Stimulated activated CD4-positive, alpha-beta T cell treated with anti-CD3 and anti-CD28 coated beads, Interleukin-4, amount 100 ng/mL, for 24 hours (primary cell): ENCODE measurements at regions not wholly inside any gene's neighbourhood (a gene's known extent, or its start where the extent isn't known, plus 50 kb on each side); places are given as distances from the start of the nearest gene placed in this dataset.
"Not testable (repeated sequence)": the region's sequence is repeated elsewhere in the genome, so short reads cannot be mapped to it uniquely, and the experiment has no call there.

Source experiments
- DNase-seq: peaks from one replicate; pipeline ENCODE4 v3.0.0-alpha.2; 2020

GRCh38 chr2:44051593-44052347, 56.0 kb upstream of the LRPPRC start:
- DNase-seq, result no peak

DNA sequence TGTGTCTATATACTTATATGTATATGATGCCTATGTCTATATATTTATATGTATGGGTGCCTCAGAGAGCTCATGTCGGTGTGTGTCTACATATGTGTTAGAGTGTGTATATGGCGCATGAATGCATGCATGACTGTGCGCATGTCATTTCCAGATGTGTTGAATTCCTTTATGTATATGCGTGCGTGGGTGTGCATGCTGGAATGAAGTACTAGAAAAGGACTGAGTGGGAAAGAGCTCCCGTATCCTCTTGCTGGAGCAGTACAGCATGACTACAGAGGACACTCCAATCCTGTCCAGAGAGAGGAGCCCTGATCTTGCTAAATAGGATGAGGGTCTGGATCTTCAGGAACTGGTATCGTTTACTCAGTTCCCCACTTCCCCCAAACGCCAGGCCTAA, 56.8 kb upstream of the LRPPRC start:
- no peak for DNase-seq

GRCh38 chr2:44053052-44053451, 57.3 kb upstream of the LRPPRC start:
- no peak for DNase-seq

DNA sequence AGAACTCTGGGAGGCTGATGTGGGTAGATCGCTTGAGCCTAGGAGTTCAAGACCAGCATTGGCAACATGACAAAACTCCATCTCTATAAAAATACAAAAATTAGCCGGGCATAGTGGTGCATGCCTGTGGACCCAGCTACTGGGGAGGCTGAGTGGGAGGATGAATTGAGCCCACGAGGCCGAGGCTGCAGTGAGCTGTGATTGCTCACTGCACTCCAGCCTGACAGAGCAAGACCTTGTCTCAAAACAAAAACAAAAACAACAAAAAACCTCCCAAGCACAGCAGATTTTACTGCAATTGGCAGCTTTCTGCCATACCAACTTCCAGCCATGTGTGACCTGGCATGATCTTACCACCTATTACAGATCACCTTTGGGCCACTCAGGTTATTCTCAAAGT, 57.7 kb upstream of the LRPPRC start:
- no peak for DNase-seq

DNA sequence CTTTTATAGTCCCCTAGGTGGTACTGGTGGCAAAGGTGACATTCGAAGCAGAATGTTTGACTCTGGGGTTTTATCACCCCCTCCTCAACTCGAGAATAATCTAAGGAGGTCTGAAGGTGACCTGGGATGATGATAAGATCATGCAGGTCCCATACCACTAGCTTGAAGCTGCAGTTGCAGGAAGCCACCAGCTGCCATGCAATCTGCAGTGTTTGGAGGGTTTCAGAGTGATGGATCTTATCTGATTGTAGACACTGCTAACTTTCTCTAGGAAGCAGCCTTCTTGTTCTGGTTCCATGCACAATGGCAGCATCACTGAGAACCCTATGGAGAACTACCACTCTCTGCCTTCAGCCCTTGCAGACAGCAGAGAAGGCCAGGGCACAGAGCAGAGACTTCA, 59.4 kb upstream of the LRPPRC start:
- no peak for DNase-seq

GRCh38 chr2:44055664-44056063, 59.9 kb upstream of the LRPPRC start:
- DNase-seq, result no peak

DNA sequence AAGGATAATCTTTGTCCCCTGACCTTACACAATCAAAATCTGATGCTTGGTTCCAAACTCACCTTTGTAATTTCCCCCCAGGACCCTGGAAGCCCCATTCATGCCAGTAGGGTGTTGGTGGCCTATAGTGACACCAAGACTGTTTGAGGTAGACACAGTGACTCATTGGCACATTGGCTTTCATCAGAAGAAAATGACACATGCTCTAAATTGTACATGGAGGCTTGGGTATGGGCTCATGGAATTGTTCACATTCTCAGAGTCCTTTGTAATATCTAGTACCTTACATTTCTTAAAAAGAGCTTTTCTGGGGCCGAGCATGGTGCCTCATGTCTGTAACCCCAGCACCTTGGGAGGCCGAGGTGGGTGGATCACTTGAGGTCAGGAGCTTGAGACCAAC, 61.2 kb upstream of the LRPPRC start:
- no peak for DNase-seq

GRCh38 chr2:44060286-44060685, 64.5 kb upstream of the LRPPRC start:
- DNase-seq, result not testable (repeated sequence)

- DNase-seq, result no peak
These were observed 65.2 kb upstream of the LRPPRC start for GRCh38 chr2:44060990-44061389.

DNA sequence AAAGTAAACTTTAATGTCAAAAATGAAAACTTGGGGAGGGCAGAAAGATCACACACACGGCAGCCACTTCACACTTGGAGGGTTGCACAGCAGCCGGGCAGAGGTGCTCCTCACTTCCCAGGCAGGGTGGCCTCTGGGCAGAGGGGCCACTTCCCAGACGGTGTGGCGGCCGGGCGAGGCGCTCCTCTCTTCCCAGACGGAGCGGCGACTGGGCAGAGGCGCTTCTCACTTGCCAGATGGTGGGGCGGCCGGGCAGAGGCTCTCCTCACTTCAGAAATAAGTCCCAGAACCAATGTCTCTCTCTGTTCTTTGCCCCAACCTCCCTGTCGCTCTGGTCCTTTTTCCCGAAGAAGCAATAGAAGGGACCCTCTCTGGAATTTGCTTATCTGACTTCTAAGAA, 65.7 kb upstream of the LRPPRC start:
- DNase-seq, result no peak

GRCh38 chr2:44061876-44062275, 66.1 kb upstream of the LRPPRC start:
- DNase-seq, result no peak

- DNase-seq, result no peak
These were observed 67.2 kb upstream of the LRPPRC start for GRCh38 chr2:44063033-44063432.

GRCh38 chr2:44064281-44064680, 68.5 kb upstream of the LRPPRC start:
- not testable (repeated sequence) for DNase-seq

DNA sequence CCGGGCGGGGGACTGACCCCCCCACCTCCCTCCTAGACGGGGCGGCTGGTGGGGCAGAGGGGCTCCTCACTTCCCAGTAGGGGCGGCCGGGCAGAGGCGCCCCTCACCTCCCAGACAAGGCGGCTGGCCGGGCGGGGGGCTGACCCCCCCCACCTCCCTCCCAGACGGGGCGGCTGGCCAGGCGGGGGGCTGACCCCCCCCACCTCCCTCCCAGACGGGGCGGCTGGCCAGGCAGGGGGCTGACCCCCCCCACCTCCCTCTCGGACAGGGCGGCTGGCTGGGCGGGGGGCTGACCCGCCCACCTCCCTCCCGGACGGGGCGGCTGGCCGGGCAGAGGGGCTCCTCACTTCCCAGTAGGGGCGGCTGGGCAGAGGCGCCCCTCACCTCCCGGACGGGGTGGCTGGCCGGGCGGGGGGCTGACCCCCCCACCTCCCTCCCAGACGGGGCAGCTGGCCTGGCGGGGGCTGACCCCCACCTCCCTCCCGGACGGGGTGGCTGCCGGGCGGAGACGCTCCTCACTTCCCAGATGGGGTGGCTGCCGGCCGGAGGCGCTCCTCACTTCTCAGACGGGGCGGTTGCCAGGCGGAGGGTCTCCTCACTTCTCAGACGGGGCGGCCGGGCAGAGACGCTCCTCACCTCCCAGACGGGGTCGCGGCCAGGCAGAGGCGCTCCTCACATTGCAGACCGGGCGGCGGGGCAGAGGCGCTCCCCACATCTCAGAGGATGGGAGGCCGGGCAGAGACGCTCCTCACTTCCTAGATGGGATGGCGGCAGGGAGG, 71.4 kb upstream of the LRPPRC start:
- not testable (repeated sequence) for DNase-seq

- not testable (repeated sequence) for DNase-seq
These were observed 72.0 kb upstream of the LRPPRC start for GRCh38 chr2:44067791-44068181.

DNA sequence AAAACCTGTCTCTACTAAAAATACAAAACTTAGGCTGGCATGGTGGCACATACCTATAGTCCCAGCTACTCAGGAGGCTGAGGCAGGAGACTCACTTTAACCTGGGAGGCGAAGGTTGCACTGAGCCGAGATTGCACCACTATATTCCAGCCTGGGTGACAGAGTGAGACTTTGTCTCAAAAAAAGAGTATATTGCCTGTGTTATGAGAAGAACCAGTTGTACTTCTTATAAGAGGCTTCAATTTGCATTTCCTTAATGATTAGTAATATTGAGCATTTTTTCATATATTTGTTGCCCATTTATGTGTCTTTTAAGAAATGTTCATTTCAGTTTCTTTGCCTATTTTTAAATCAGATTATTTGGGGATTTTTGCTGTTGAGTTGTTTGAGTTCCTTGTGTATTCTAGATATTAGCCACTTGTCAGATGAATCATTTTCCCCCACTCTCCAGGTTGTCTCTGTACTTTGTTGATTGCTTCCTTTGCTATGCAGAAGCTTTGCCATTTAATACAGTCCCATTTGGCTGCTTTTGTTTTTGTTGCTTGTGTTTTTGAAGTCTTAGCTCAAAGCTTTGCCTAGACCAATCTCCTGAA, 75.8 kb upstream of the LRPPRC start:
- DNase-seq, result no peak

DNA sequence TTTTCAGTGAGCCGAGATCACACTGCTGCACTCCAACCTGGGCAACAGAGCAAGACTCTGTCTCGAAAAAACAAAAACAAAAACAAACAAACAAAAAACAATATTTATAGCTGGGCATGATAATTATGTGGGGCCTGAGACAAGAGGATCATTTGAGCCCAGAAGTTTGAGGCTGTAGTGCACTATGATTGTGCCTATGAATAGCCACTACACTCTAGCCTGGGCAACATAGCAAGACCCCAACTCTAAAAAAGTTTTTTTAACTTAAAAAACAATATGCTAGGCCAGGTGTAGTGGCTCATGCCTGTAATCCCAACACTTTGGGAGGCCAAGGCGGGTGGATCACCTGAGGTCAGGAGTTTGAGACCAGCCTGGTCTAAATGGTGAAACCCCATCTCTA, 77.9 kb upstream of the LRPPRC start:
- DNase-seq, result not testable (repeated sequence)

DNA sequence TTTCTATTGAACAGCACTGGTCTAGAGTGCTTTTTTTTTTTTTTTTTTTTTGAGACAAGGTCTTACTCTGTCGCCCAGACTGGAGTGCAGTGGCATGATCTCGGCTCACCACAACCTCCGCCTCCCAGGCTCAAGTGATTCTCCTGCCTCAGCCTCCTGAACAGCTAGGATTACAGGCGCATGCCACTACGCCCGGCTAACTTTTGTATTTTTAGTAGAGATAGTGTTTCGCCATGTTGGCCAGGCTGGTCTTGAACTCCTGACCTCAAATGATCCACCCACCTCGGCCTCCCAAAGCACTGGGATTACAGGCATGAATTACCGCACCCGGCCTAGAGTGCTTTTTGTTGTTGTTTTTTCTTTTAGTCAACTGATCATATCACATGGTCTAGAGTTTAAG, 79.0 kb upstream of the LRPPRC start:
- DNase-seq, result not testable (repeated sequence)

- no peak for DNase-seq
These were observed 79.8 kb upstream of the LRPPRC start for GRCh38 chr2:44075541-44075940.

DNA sequence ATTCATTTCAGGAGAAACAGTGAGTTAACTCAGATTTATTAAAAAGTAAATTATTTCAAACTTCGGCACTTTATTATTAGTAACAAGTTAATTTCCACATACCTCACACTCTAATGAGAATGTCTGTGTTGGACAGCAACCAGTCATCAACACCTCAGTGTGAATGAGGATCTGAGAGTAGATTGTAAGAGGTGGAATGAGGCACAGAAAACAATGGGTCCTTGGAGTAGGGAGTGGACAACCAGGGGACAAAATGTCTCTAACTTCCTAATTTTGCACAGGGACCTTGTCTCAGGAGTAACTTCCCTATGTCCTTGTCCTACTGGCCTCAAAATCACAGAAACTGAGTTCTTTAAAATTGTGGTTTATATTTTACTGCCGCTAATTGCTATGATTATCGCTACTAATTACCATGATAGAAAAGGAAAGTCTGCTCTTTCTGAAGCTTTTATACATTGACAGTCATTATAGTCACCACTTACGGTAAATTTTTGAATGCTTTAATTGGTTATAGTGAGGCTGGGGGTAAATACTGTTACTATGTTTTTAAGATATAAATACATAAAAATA, 82.2 kb upstream of the LRPPRC start:
- DNase-seq, result no peak

DNA sequence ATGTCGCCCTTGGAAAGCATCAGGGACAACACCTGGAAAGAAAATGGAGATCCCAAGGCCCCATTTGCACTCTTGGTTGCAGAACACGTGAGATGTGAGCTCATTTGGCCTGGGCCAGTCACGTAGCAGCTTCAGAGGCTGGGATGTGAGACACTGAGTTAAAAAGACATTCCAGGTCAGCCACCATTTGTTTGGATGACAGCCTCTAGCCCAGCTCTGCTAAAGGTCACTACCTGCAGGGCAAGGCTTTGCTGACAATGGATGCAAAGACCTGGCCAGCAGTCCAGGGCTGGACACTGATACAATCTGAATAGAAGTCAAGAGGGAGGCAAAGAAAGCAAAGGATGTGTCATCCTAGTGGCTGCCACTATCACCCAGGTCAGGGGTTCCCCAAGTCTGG, 83.9 kb upstream of the LRPPRC start:
- no peak for DNase-seq

GRCh38 chr2:44083054-44083453, 85.6 kb upstream of the PPM1B start:
- DNase-seq, result no peak

GRCh38 chr2:44084850-44085249, 83.8 kb upstream of the PPM1B start:
- no peak for DNase-seq

DNA sequence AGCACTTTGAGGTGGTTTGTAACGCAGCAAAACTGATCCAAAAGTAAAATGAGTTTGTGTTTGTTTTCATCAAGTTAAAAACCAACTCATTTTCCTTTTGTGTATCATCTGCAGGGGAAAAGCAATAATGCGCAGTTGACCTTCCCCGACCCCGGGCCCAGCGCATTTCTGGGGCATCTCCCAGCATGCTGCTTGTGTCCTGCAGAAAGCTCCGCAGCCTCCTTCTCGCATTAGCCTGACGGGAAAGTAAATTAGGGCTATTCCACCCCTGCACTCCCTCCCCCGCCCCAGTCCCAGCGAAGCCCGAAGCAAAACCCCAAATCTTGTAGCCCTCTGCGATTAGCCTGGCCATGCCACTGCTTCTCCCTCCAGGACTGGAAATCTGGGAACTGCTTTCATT, 82.0 kb upstream of the PPM1B start:
- DNase-seq, result no peak
